GM18870 (cell line): ENCODE measurements at regions not wholly inside any gene's neighbourhood (a gene's known extent, or its start where the extent isn't known, plus 50 kb on each side); places are given as distances from the start of the nearest gene placed in this dataset.
"Not testable (repeated sequence)": the region's sequence is repeated elsewhere in the genome, so short reads cannot be mapped to it uniquely, and the experiment has no call there.

ENCODE experiments used
- ATAC-seq: cut with Tn5 transposase; IDR thresholded peaks from one replicate; pipeline ENCODE4 v1.9.1; 2021; ENCODE audit warnings: moderate library complexity; ENCODE audit not compliant: unreplicated experiment

- ATAC-seq, result no peak
Measured at GRCh38 chr2:6184532-6185292, 492.5 kb downstream of the SOX11 start.

- ATAC-seq, result no peak
Measured at GRCh38 chr2:6186332-6187151, 494.4 kb downstream of the SOX11 start.

DNA sequence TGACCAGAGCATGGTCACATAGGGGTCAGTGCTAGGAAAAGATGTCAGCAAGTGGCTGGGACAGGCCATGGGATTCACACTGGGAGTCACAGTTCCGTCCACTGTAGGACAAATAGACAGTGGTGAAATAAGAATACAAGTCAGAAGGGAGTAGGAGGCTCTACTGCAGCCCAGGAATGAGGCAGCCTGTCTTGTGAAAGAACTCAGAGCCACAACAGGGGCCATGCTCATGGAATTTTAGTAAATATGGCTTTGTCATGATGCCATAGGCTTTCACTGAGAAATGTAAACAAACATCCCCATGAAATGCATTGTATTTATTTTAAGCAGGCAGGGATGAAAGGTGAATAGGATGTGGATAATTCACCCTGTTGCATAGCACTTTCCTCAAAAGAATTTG is 504.3 kb downstream of the SOX11 start:
- ATAC-seq, result no peak

- not testable (repeated sequence) for ATAC-seq
Measured at GRCh38 chr2:6198370-6198919, 506.3 kb downstream of the SOX11 start.

DNA sequence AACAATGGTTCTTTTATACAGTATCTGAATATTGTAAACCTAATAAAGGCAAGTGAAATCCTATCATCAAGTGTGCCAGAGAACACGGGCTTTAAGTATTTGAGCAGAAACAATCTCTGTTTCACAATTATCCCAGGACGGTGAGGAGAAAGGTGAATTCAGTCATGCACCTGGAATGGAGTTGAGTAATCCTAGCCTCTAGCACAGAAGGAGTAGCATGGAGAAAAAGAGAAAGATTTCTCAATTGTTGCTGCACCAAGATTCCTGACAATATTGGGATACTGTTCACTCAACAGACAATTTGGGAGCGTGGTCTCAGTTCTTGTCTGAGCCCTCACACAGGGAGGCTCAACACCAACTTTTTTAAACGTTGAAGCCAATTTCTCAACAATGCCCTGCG is 510.6 kb downstream of the SOX11 start:
- ATAC-seq, result no peak

GRCh38 chr2:6203291-6203959 is 511.2 kb downstream of the SOX11 start:
- no peak for ATAC-seq

DNA sequence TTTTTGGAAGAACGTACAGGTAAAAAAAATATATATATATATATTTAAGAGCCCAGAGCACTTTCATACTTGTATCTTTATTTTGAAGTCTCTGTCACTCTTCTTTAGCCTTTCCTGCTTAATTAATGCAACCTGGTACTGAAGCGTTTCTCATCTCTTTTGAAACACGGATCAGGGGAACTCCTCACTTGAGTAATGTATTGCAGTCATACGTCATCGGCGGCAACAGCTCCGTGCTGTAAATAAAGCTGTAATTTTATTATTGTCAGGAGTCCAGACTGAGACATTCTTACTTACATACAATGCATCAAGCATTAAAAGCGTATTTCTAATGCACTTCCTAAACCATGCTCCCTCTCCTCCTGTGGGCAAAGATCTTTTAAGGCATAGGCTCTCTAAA is 514.7 kb downstream of the SOX11 start:
- ATAC-seq, result no peak

GRCh38 chr2:6211236-6211635 is 519.1 kb downstream of the SOX11 start:
- no peak for ATAC-seq

DNA sequence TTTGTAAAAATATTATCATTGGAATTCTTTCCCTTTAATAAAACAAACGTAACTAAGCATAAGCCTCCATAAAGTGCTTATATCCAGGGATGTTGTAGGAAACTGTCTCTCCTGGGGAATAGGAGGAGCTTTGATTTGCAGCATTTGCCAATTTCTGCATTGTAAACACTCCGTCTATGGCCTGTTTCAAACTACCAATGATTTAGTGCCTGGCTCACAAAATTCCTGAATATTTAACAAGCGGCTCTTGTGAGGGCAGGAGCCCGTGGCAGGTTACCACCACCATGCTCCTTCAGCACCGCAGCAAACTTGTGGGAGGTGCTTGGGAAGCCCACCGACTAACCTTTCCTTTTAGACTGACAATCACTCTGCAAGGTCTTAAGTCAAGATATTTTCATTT is 520.3 kb downstream of the SOX11 start:
- no peak for ATAC-seq

GRCh38 chr2:6213056-6213780 is 521.0 kb downstream of the SOX11 start:
- ATAC-seq, result no peak

- ATAC-seq, result no peak
Measured at GRCh38 chr2:6214471-6214870, 522.3 kb downstream of the SOX11 start.

DNA sequence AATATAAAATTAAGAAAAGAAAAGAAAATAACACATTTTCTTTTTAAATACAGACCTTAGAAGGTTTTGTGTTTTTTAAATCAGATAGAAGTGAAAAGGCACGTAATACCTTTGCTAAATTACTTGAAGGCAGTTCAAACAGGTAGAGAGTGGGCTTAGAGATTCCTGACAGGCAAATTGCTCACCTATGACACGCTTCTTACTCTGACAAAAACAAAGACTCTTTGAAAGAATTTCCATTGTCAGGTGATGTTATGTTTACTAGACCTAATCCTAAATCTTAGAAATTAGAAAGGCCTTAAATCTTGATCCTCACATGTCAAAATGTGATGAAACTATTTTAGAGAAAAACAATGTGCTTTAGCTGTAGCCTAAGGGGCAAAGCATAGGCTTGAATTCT is 522.9 kb downstream of the SOX11 start:
- ATAC-seq, result no peak

GRCh38 chr2:6216234-6216633 is 524.0 kb downstream of the SOX11 start:
- no peak for ATAC-seq

GRCh38 chr2:6218926-6219325 is 526.7 kb downstream of the SOX11 start:
- no peak for ATAC-seq

DNA sequence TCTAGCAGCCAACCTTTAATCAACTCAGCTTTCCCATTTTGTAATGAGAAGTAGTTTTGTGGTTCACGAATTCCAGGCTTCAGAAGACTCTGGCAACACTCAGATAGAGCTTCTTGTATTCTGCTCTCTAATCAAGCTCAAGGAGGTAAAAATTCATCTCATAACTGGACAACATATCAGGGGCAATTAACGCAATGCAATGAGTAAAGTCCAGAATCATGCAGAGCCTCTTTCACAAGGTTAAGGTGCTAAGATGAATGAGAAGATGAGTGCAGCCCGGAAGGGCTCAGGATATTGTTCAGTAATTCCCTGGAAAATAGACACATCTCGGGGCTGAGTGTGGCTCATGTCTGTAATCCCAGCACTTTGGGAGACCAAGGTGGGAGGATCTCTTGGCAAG is 527.7 kb downstream of the SOX11 start:
- no peak for ATAC-seq

- ATAC-seq, result no peak
Measured at GRCh38 chr2:6222296-6222695, 530.1 kb downstream of the SOX11 start.

- ATAC-seq, result peak; percentile 60
Measured at GRCh38 chr2:6224267-6224666, 532.1 kb downstream of the SOX11 start.

DNA sequence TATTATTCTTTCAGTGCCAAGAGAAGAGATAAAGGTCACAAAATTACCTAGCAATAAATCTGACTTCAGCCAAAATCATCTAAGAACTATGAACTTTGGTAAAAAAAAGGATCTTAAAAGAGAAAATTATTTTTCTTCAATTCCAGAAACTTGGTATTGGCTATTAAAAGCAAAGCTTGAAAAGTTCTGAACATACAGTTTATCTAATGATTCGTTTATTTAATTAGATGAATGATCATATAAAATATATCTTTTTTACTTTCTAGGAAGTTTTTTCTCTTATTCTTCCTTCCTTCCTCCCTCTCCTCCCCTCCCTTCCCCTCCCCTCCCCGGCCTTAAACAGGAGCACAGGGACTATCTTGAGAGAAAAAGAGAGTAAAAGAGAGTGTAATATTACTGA is 536.1 kb downstream of the SOX11 start:
- ATAC-seq, result no peak

GRCh38 chr2:6231166-6231565 is 539.0 kb downstream of the SOX11 start:
- ATAC-seq, result no peak

GRCh38 chr2:6233993-6234392 is 541.8 kb downstream of the SOX11 start:
- no peak for ATAC-seq

DNA sequence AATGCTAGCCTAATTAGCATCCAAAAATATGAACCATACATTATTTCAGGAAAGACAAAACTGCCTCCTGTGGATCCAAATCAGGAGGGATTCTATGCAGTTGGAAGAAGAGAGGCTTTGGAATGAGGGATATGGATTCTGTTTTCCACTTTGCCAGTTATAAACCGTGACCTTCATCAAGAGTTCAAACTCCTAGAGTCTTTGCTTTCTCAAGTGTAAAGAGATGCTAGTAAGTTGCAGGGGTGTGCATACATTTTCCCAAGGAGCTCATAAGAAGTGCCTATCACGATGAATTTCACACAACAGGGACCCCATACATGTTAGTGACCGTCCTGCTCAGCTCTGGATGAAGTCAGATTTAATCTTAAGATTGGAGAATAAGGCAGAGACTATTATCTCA is 542.5 kb downstream of the SOX11 start:
- ATAC-seq, result no peak
